ENCODE measurements at regions not wholly inside any gene's neighbourhood (a gene's known extent, or its start where the extent isn't known, plus 50 kb on each side); places are given as distances from the start of the nearest gene placed in this dataset.

DNA sequence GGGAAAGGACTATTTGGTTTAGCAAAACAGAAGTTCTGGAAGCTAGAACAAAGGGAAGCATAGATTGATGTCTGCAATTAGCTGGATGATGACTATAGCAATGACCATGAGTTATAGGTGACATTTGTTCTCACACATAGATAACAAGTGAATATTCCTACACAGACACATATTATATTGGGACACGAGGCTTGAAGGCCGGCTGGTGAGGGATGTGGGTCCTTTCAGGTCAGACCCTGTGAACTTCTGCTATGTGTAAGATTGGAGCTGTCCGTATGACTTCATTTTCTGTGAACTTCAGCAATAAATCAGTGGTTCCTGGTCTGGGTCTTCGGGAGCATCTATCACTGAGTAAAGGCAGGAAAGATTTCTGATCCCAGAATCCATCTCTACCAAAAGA lies 253.6 kb upstream of the CFAP20DC start:
- no peaks in the 10 kb centered on the region for H3K36me3 ChIP-seq (ENCODE audit: control insufficient read depth, insufficient read depth, low read length)
- no CpG with 5 or more reads among the region's 4 CpGs for WGBS (ENCODE audit: insufficient coverage, low lambda C conversion rate)
- DNase-seq, result no peak

DNA sequence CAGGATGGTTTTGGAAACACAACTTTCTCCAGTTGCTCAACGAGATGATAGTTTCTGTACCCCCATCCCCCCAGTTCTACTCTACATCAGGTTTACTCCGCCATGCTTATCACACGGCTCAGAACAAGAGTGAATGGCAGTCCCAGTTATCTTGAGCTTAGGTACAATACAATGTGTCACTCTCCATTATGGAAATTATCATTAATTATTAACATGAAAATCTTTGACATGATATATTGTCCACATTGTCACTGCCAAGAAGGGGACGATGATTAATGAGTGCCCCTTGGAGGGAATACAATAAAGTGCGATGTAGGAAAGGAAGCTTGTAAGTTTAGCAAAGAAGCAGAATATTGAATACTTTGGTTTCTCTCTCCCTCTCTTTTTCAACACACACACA lies 252.6 kb upstream of the CFAP20DC start:
- Histone ChIP-seq H3K36me3 (ENCODE audit: control insufficient read depth, insufficient read depth, low read length) (no peaks in the 10 kb centered on the region), H3K27ac (ENCODE audit: low read length) (no peak overlapping the region), H3K27me3 (ENCODE audit: control insufficient read depth, insufficient read depth, low read length) (no peaks in the 10 kb centered on the region), H3K9me3 (ENCODE audit: control insufficient read depth, low read depth, low read length) (no peaks in the 10 kb centered on the region), H3K4me1 (ENCODE audit: control insufficient read depth, insufficient read depth, low read length) (no peaks in the 10 kb centered on the region), H3K4me3 (ENCODE audit: low read length) (no peak overlapping the region)
- DNase-seq, result no peak
- no CpG with 5 or more reads among the region's 5 CpGs for WGBS (ENCODE audit: insufficient coverage, low lambda C conversion rate)

More for the DNA sequence above, 253.6 kb upstream of the CFAP20DC start:
- Histone ChIP-seq H3K4me1 (ENCODE audit: control insufficient read depth, insufficient read depth, low read length) (no peaks in the 10 kb centered on the region), H3K4me3 (ENCODE audit: low read length) (no peak overlapping the region), H3K9me3 (ENCODE audit: control insufficient read depth, low read depth, low read length) (no peaks in the 10 kb centered on the region), H3K27ac (ENCODE audit: low read length) (no peak overlapping the region), H3K27me3 (ENCODE audit: control insufficient read depth, insufficient read depth, low read length) (no peaks in the 10 kb centered on the region)

DNA sequence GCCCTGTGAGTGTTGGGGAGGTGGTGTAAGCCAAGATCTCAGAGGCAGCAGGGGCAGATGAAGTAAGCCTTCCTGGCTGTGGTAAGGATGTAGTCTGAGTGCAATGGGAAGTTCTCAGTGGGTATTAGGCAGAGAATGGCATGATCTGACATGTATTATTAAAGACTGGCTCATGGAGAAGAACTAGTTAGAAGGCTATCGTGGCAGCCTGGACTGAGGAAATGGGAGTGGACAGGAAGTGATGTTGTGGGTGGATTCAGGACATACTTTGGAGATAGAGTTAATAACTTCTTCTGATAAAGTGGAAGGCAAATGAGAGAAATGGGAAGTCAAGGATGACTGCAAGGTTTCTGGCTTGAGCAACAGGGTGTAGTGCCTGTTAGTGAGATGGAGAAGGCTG lies 250.9 kb upstream of the CFAP20DC start:
- Histone ChIP-seq H3K27ac (ENCODE audit: low read length) (no peak overlapping the region), H3K4me1 (ENCODE audit: control insufficient read depth, insufficient read depth, low read length) (no peaks in the 10 kb centered on the region)
- no peak for DNase-seq

GRCh38 chr3:59299561-59299960 lies 249.7 kb upstream of the CFAP20DC start:
- Histone ChIP-seq H3K9me3 (ENCODE audit: control insufficient read depth, low read depth, low read length) (no peaks in the 10 kb centered on the region), H3K27me3 (ENCODE audit: control insufficient read depth, insufficient read depth, low read length) (no peaks in the 10 kb centered on the region), H3K27ac (ENCODE audit: low read length) (no peak overlapping the region), H3K4me1 (ENCODE audit: control insufficient read depth, insufficient read depth, low read length) (no peaks in the 10 kb centered on the region), H3K36me3 (ENCODE audit: control insufficient read depth, insufficient read depth, low read length) (no peaks in the 10 kb centered on the region), H3K4me3 (ENCODE audit: low read length) (no peak overlapping the region)
- no CpG with 5 or more reads among the region's 2 CpGs for WGBS (ENCODE audit: insufficient coverage, low lambda C conversion rate)
- DNase-seq, result no peak

More for the DNA sequence above, 250.9 kb upstream of the CFAP20DC start:
- Histone ChIP-seq H3K36me3 (ENCODE audit: control insufficient read depth, insufficient read depth, low read length) (no peaks in the 10 kb centered on the region), H3K4me3 (ENCODE audit: low read length) (no peak overlapping the region), H3K27me3 (ENCODE audit: control insufficient read depth, insufficient read depth, low read length) (no peaks in the 10 kb centered on the region), H3K9me3 (ENCODE audit: control insufficient read depth, low read depth, low read length) (no peaks in the 10 kb centered on the region)
- WGBS (ENCODE audit: insufficient coverage, low lambda C conversion rate), result no CpG with 5 or more reads among the region's 1 CpG

DNA sequence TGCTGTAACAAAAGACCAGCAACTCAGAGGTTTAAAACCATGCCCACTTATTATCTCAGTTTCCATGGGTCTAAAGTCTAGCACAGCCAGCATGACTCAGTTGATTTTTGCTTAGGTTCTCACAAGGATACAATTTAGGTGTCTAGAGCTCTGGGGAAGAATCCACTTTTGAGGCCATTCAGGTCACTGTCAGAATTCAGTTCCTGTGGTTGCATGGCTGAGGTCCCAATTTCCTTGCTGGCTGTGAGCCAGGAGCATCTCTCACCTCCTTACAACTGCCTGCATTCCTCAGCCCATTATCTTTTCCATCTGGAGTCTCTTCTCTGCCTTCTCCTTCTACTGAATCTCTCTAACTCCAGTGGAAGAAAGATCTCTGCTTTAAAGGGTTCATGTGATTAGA lies 240.5 kb upstream of the CFAP20DC start:
- DNase-seq, result no peak
- Histone ChIP-seq H3K36me3 (ENCODE audit: control insufficient read depth, insufficient read depth, low read length) (no peaks in the 10 kb centered on the region), H3K27me3 (ENCODE audit: control insufficient read depth, insufficient read depth, low read length) (no peaks in the 10 kb centered on the region)

GRCh38 chr3:59289831-59290230 lies 240.0 kb upstream of the CFAP20DC start:
- Histone ChIP-seq H3K4me3 (ENCODE audit: low read length) (no peak overlapping the region), H3K27me3 (ENCODE audit: control insufficient read depth, insufficient read depth, low read length) (no peaks in the 10 kb centered on the region), H3K4me1 (ENCODE audit: control insufficient read depth, insufficient read depth, low read length) (no peaks in the 10 kb centered on the region), H3K27ac (ENCODE audit: low read length) (no peak overlapping the region), H3K36me3 (ENCODE audit: control insufficient read depth, insufficient read depth, low read length) (no peaks in the 10 kb centered on the region), H3K9me3 (ENCODE audit: control insufficient read depth, low read depth, low read length) (peaks cover 6% of the 10 kb centered on the region)
- no CpG with 5 or more reads among the region's 1 CpG for WGBS (ENCODE audit: insufficient coverage, low lambda C conversion rate)
- DNase-seq, result no peak

More for the DNA sequence above, 240.5 kb upstream of the CFAP20DC start:
- Histone ChIP-seq H3K9me3 (ENCODE audit: control insufficient read depth, low read depth, low read length) (peaks cover 6% of the 10 kb centered on the region), H3K27ac (ENCODE audit: low read length) (no peak overlapping the region), H3K4me3 (ENCODE audit: low read length) (no peak overlapping the region), H3K4me1 (ENCODE audit: control insufficient read depth, insufficient read depth, low read length) (no peaks in the 10 kb centered on the region)

- Histone ChIP-seq H3K36me3 (ENCODE audit: control insufficient read depth, insufficient read depth, low read length) (no peaks in the 10 kb centered on the region), H3K9me3 (ENCODE audit: control insufficient read depth, low read depth, low read length) (peaks cover 6% of the 10 kb centered on the region), H3K4me3 (ENCODE audit: low read length) (no peak overlapping the region), H3K27ac (ENCODE audit: low read length) (no peak overlapping the region), H3K4me1 (ENCODE audit: control insufficient read depth, insufficient read depth, low read length) (no peaks in the 10 kb centered on the region), H3K27me3 (ENCODE audit: control insufficient read depth, insufficient read depth, low read length) (no peaks in the 10 kb centered on the region)
- no CpG with 5 or more reads among the region's 3 CpGs for WGBS (ENCODE audit: insufficient coverage, low lambda C conversion rate)
- no peak for DNase-seq
Measured at GRCh38 chr3:59288951-59289350, 239.1 kb upstream of the CFAP20DC start.

DNA sequence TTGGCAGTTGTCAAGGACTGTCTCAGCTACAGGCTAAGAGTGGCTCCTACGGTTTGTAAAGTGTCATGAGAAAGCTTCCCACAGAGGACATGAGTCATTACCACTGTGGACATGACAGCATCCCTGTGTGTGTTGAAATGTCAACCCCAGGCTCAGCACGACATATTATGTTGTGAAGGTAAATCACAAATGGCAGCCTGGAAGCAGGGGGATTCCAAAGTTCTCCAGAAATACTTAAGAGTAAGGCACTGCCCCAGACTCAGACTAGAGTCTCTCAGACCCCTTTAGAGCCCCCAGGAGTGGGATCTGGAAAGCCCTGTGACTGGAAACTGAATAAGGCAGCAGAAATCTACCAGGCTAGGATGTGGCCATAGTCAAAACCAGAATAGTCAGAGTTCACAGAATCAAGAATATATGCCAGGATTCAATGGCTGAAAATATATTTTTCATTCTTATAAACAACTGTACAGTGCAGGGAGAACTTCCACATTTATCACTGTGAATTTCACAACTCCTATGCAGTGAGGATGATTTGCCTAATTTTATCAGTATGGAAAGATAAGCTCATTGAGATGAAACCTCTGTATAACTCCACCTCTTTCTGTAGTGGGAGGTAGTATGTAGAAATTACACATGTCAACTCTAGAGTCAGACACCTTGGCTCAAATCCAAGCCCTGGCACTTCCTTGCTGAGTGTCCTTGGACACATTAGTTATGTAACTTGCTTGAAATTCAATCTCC lies 237.1 kb upstream of the CFAP20DC start:
- Histone ChIP-seq H3K4me3 (ENCODE audit: low read length) (no peak overlapping the region), H3K27me3 (ENCODE audit: control insufficient read depth, insufficient read depth, low read length) (no peaks in the 10 kb centered on the region), H3K9me3 (ENCODE audit: control insufficient read depth, low read depth, low read length) (no peaks in the 10 kb centered on the region), H3K36me3 (ENCODE audit: control insufficient read depth, insufficient read depth, low read length) (no peaks in the 10 kb centered on the region), H3K27ac (ENCODE audit: low read length) (no peak overlapping the region), H3K4me1 (ENCODE audit: control insufficient read depth, insufficient read depth, low read length) (no peaks in the 10 kb centered on the region)
- no peak for DNase-seq
- WGBS (ENCODE audit: insufficient coverage, low lambda C conversion rate), result no CpG with 5 or more reads among the region's 2 CpGs

- Histone ChIP-seq H3K9me3 (ENCODE audit: control insufficient read depth, low read depth, low read length) (no peaks in the 10 kb centered on the region), H3K4me1 (ENCODE audit: control insufficient read depth, insufficient read depth, low read length) (no peaks in the 10 kb centered on the region), H3K27me3 (ENCODE audit: control insufficient read depth, insufficient read depth, low read length) (no peaks in the 10 kb centered on the region), H3K4me3 (ENCODE audit: low read length) (no peak overlapping the region), H3K36me3 (ENCODE audit: control insufficient read depth, insufficient read depth, low read length) (no peaks in the 10 kb centered on the region), H3K27ac (ENCODE audit: low read length) (no peak overlapping the region)
- DNase-seq, result no peak
- WGBS (ENCODE audit: insufficient coverage, low lambda C conversion rate), result 94% methylated on average over 2 of the region's 2 CpGs
Measured at GRCh38 chr3:59285560-59285959, 235.7 kb upstream of the CFAP20DC start.

DNA sequence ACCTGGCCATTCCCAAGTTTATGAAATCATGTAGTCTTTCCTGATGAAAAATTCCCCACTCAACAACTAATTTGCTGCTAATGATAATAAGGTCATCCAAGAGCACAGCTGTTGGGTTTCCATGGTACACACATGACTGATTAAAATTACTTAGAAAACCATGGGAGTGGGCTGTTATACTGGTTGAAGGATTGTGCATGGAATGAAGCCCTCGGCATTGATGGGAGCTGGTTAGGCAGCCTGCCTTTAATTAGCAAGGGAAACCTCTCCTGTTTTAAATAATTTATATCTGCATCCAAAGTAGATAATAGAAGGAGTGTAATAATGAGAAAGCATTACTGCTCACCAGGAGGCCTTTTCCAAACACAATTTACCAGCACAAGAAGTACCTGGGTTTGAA lies 235.1 kb upstream of the CFAP20DC start:
- H3K4me1 ChIP-seq (ENCODE audit: control insufficient read depth, insufficient read depth, low read length), result no peaks in the 10 kb centered on the region
- H3K27me3 ChIP-seq (ENCODE audit: control insufficient read depth, insufficient read depth, low read length), result no peaks in the 10 kb centered on the region
- no peak for DNase-seq
- H3K9me3 ChIP-seq (ENCODE audit: control insufficient read depth, low read depth, low read length), result no peaks in the 10 kb centered on the region
- WGBS (ENCODE audit: insufficient coverage, low lambda C conversion rate), result 100% methylated on average over 1 of the region's 1 CpG
- H3K27ac ChIP-seq (ENCODE audit: low read length), result no peak overlapping the region
- no peaks in the 10 kb centered on the region for H3K36me3 ChIP-seq (ENCODE audit: control insufficient read depth, insufficient read depth, low read length)
- H3K4me3 ChIP-seq (ENCODE audit: low read length), result no peak overlapping the region

DNA sequence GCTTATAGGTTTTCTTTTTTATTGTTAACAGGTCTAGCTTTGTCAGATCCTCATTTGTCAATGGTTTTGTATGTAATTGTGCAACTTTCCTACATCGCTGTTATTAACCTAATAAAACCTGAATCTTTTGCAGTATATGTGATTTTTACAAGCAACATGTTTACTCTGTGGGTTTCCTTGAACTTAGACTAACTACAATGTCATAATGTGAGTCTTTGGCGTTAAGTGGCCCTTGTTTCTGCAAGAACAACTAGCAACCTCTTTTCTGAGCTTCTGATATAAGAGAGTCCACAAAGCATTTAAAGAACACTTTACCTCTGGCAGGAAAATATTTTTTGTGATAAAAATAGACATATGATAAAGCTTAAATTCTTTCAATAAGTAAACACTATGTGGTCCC lies 230.3 kb upstream of the CFAP20DC start:
- H3K36me3 ChIP-seq (ENCODE audit: control insufficient read depth, insufficient read depth, low read length), result no peaks in the 10 kb centered on the region
- H3K9me3 ChIP-seq (ENCODE audit: control insufficient read depth, low read depth, low read length), result no peaks in the 10 kb centered on the region
- no peak for DNase-seq
- H3K4me3 ChIP-seq (ENCODE audit: low read length), result no peak overlapping the region
- no peaks in the 10 kb centered on the region for H3K4me1 ChIP-seq (ENCODE audit: control insufficient read depth, insufficient read depth, low read length)
- H3K27me3 ChIP-seq (ENCODE audit: control insufficient read depth, insufficient read depth, low read length), result no peaks in the 10 kb centered on the region
- WGBS (ENCODE audit: insufficient coverage, low lambda C conversion rate), result no CpG with 5 or more reads among the region's 2 CpGs
- no peak overlapping the region for H3K27ac ChIP-seq (ENCODE audit: low read length)

All from large intestine (tissue), 3 donors.